GM23338 (cell line): ENCODE measurements at regions not wholly inside any gene's neighbourhood (a gene's known extent, or its start where the extent isn't known, plus 50 kb on each side); places are given as distances from the start of the nearest gene placed in this dataset.

Experiments used
- ATAC-seq: fragments of 200-7000 bp; cut with Tn5 transposase; 3 replicates; pipeline ENCODE4 v1.9.1; 2020
- DNase-seq: peaks from one replicate; pipeline ENCODE4 v3.0.0-alpha.2; 2015; ENCODE audit warnings: low spot score
- H2AFZ ChIP-seq: fragments of 200-600 bp; sonication (generic); 2 replicates; pipeline ENCODE4 v1.8.0; 2016; ENCODE audit warnings: antibody characterized with exemption, mild to moderate bottlenecking, moderate library complexity
- H3F3A ChIP-seq: fragments of 200-600 bp; sonication (generic); replicated peaks from 2 replicates; pipeline ENCODE4 v1.8.0; 2017; ENCODE audit warnings: antibody characterized with exemption, mixed run types, low read depth
- H3K27ac ChIP-seq: fragments of 200-600 bp; sonication (generic); 2 replicates; pipeline ENCODE4 v1.6.1; 2016; ENCODE audit warnings: low read depth
- H3K27me3 ChIP-seq: fragments of 200-600 bp; sonication (generic); 2 replicates; pipeline ENCODE4 v1.8.0; 2016; ENCODE audit warnings: mild to moderate bottlenecking, mixed run types, moderate library complexity; ENCODE audit not compliant: insufficient read depth
- H3K36me3 ChIP-seq: fragments of 200-600 bp; sonication (generic); 2 replicates; pipeline ENCODE4 v1.8.0; 2016; ENCODE audit warnings: mild to moderate bottlenecking; ENCODE audit not compliant: insufficient read depth
- H3K4me1 ChIP-seq: fragments of 200-600 bp; sonication (generic); 2 replicates; pipeline ENCODE4 v1.8.0; 2016; ENCODE audit warnings: mild to moderate bottlenecking, moderate library complexity; ENCODE audit not compliant: insufficient read depth
- H3K4me2 ChIP-seq: fragments of 200-600 bp; sonication (generic); 2 replicates; pipeline ENCODE4 v1.7.1; 2017; ENCODE audit warnings: mixed run types
- H3K4me3 ChIP-seq: fragments of 200-600 bp; sonication (generic); 2 replicates; pipeline ENCODE4 v1.6.1; 2016; ENCODE audit warnings: mixed run types
- H3K79me2 ChIP-seq: fragments of 200-600 bp; sonication (generic); replicated peaks from 2 replicates; pipeline ENCODE4 v1.8.0; 2017; ENCODE audit warnings: mild to moderate bottlenecking; ENCODE audit not compliant: insufficient read depth
- H3K9me2 ChIP-seq: fragments of 200-600 bp; sonication (generic); 2 replicates; pipeline ENCODE4 v1.8.0; 2017; ENCODE audit not compliant: insufficient read depth
- H4K20me1 ChIP-seq: fragments of 200-600 bp; sonication (generic); replicated peaks from 2 replicates; pipeline ENCODE4 v1.8.0; 2017; ENCODE audit warnings: mild to moderate bottlenecking; ENCODE audit not compliant: insufficient read depth
- H3K27ac Mint-ChIP-seq: 2 replicates; pipeline ENCODE4 v1.8.0; 2020; ENCODE audit warnings: inconsistent platforms, mild to moderate bottlenecking, moderate library complexity, mixed read lengths
- H3K27me3 Mint-ChIP-seq: 3 replicates; pipeline ENCODE4 v1.8.0; 2022; ENCODE audit warnings: low read depth, mild to moderate bottlenecking, moderate library complexity, mixed read lengths, inconsistent platforms; ENCODE audit not compliant: insufficient read depth, poor library complexity
- H3K36me3 Mint-ChIP-seq: 3 replicates; pipeline ENCODE4 v1.8.0; 2021; ENCODE audit warnings: low read depth, mild to moderate bottlenecking, inconsistent platforms, moderate library complexity, mixed read lengths
- H3K4me1 Mint-ChIP-seq: 3 replicates; pipeline ENCODE4 v1.8.0; 2020; ENCODE audit warnings: mild to moderate bottlenecking, inconsistent platforms, mixed read lengths
- H3K4me3 Mint-ChIP-seq: 3 replicates; pipeline ENCODE4 v1.8.0; 2021; ENCODE audit warnings: moderate library complexity, mild to moderate bottlenecking, inconsistent platforms, mixed read lengths
- H3K9me3 Mint-ChIP-seq: 3 replicates; pipeline ENCODE4 v1.8.0; 2020; ENCODE audit warnings: moderate library complexity, mild to moderate bottlenecking, inconsistent platforms, mixed read lengths
- CREB1 ChIP-seq: fragments of 250-450 bp; sonication (Bioruptor Pico); IDR thresholded peaks from 2 replicates; pipeline ENCODE4 v1.5.0; 2020; ENCODE audit warnings: low read depth, mild to moderate bottlenecking, moderate library complexity
- EZH2 ChIP-seq: fragments of 200-600 bp; sonication (generic); IDR thresholded peaks from one replicate; pipeline ENCODE4 v1.8.0; 2017; ENCODE audit warnings: antibody characterized with exemption, mild to moderate bottlenecking, low read depth; ENCODE audit not compliant: unreplicated experiment
- EZH2phosphoT487 ChIP-seq: fragments of 200-600 bp; sonication (generic); IDR thresholded peaks from one replicate; pipeline ENCODE4 v1.8.1; 2018; ENCODE audit warnings: antibody characterized with exemption; ENCODE audit not compliant: unreplicated experiment
- JUNB ChIP-seq: IDR thresholded peaks from one replicate; pipeline ENCODE4 v1.6.1; 2016; ENCODE audit warnings: antibody characterized with exemption; ENCODE audit not compliant: unreplicated experiment
- NANOG ChIP-seq: IDR thresholded peaks from 2 replicates; pipeline ENCODE4 v1.6.1; 2016; ENCODE audit warnings: antibody characterized with exemption, borderline replicate concordance
- POLR2AphosphoS5 ChIP-seq: IDR thresholded peaks from 2 replicates; pipeline ENCODE4 v1.6.1; 2016; ENCODE audit warnings: antibody characterized with exemption, low read depth
- STAT1 ChIP-seq: IDR thresholded peaks from one replicate; pipeline ENCODE4 v1.6.1; 2016; ENCODE audit warnings: antibody characterized with exemption; ENCODE audit not compliant: unreplicated experiment
- ZNF114 ChIP-seq: fragments of 250-450 bp; sonication (Bioruptor Pico); IDR thresholded peaks from 2 replicates; pipeline ENCODE4 v1.5.0; 2020; ENCODE audit warnings: mild to moderate bottlenecking, moderate library complexity
- ZNF331 ChIP-seq: fragments of 250-450 bp; sonication (Bioruptor Pico); IDR thresholded peaks from 2 replicates; pipeline ENCODE4 v1.5.0; 2020; ENCODE audit warnings: low read depth, mild to moderate bottlenecking, moderate library complexity
- TF ChIP-seq, protein P1 (sequence below): fragments of 250-450 bp; sonication (Bioruptor Pico); IDR thresholded peaks from 2 replicates; pipeline ENCODE4 v1.5.0; 2020; ENCODE audit warnings: mild to moderate bottlenecking, moderate library complexity
- TF ChIP-seq, protein P2 (sequence below): IDR thresholded peaks from 2 replicates; pipeline ENCODE4 v1.6.1; 2016; ENCODE audit warnings: antibody characterized with exemption
- TF ChIP-seq, protein P3 (sequence below), 2 experiments: fragments of 200-600 bp in 1 of 2; sonication (generic) in 1 of 2; conservative IDR thresholded peaks; 2 replicates each; pipeline versions ENCODE4 v1.5.1 to v1.6.1; 2016 to 2017; ENCODE audit warnings: antibody characterized with exemption in 2 of 2, low read depth in 2 of 2, mild to moderate bottlenecking in 2 of 2, moderate library complexity in 1 of 2
- TF ChIP-seq, protein P4 (sequence below): IDR thresholded peaks from one replicate; pipeline ENCODE4 v1.6.1; 2018; ENCODE audit warnings: antibody characterized with exemption; ENCODE audit not compliant: unreplicated experiment

DNA sequence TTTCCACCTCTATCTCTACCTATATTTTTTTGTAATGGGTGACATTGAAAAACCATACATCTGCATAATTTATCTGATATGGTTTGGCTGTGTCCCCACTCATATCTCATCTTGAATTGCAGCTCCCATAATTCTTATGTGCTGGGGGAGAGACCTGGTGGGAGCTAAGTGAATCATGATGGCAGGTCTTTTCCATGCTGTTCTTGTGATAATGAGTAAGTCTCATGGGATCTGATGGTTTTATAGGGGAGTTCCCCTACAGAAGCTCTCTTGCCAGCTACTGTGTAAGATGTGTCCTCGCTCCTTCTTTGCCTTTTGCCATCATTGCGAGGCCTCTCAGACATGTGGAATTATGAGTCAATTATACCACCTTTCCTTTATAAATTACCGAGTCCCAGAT is 551.0 kb upstream of the ANO5 start:
- no peaks in the 10 kb centered on the region for H3K4me1 Mint-ChIP-seq
- H3K9me3 Mint-ChIP-seq, result no peaks in the 10 kb centered on the region
- no peaks in the 10 kb centered on the region for H3F3A ChIP-seq
- peaks cover 2% of the 10 kb centered on the region for H3K27me3 Mint-ChIP-seq
- ATAC-seq (no peak), DNase-seq (no peak)
- no peaks in the 10 kb centered on the region for H3K79me2 ChIP-seq
- peaks cover 2% of the 10 kb centered on the region for H3K9me2 ChIP-seq
- no peaks in the 10 kb centered on the region for H3K27me3 ChIP-seq
- H3K4me2 ChIP-seq, result no peak overlapping the region
- no peak for TF ChIP-seq NANOG
- TF ChIP-seq, protein P1, sequence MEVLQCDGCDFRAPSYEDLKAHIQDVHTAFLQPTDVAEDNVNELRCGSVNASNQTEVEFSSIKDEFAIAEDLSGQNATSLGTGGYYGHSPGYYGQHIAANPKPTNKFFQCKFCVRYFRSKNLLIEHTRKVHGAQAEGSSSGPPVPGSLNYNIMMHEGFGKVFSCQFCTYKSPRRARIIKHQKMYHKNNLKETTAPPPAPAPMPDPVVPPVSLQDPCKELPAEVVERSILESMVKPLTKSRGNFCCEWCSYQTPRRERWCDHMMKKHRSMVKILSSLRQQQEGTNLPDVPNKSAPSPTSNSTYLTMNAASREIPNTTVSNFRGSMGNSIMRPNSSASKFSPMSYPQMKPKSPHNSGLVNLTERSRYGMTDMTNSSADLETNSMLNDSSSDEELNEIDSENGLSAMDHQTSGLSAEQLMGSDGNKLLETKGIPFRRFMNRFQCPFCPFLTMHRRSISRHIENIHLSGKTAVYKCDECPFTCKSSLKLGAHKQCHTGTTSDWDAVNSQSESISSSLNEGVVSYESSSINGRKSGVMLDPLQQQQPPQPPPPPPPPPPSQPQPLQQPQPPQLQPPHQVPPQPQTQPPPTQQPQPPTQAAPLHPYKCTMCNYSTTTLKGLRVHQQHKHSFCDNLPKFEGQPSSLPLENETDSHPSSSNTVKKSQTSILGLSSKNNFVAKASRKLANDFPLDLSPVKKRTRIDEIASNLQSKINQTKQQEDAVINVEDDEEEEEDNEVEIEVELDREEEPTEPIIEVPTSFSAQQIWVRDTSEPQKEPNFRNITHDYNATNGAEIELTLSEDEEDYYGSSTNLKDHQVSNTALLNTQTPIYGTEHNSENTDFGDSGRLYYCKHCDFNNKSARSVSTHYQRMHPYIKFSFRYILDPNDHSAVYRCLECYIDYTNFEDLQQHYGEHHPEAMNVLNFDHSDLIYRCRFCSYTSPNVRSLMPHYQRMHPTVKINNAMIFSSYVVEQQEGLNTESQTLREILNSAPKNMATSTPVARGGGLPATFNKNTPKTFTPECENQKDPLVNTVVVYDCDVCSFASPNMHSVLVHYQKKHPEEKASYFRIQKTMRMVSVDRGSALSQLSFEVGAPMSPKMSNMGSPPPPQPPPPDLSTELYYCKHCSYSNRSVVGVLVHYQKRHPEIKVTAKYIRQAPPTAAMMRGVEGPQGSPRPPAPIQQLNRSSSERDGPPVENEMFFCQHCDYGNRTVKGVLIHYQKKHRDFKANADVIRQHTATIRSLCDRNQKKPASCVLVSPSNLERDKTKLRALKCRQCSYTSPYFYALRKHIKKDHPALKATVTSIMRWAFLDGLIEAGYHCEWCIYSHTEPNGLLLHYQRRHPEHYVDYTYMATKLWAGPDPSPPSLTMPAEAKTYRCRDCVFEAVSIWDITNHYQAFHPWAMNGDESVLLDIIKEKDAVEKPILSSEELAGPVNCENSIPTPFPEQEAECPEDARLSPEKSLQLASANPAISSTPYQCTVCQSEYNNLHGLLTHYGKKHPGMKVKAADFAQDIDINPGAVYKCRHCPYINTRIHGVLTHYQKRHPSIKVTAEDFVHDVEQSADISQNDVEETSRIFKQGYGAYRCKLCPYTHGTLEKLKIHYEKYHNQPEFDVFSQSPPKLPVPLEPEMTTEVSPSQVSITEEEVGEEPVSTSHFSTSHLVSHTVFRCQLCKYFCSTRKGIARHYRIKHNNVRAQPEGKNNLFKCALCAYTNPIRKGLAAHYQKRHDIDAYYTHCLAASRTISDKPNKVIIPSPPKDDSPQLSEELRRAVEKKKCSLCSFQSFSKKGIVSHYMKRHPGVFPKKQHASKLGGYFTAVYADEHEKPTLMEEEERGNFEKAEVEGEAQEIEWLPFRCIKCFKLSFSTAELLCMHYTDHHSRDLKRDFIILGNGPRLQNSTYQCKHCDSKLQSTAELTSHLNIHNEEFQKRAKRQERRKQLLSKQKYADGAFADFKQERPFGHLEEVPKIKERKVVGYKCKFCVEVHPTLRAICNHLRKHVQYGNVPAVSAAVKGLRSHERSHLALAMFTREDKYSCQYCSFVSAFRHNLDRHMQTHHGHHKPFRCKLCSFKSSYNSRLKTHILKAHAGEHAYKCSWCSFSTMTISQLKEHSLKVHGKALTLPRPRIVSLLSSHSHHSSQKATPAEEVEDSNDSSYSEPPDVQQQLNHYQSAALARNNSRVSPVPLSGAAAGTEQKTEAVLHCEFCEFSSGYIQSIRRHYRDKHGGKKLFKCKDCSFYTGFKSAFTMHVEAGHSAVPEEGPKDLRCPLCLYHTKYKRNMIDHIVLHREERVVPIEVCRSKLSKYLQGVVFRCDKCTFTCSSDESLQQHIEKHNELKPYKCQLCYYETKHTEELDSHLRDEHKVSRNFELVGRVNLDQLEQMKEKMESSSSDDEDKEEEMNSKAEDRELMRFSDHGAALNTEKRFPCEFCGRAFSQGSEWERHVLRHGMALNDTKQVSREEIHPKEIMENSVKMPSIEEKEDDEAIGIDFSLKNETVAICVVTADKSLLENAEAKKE, result no peak
- no peak for TF ChIP-seq JUNB
- TF ChIP-seq POLR2AphosphoS5, result no peak
- no peak for TF ChIP-seq ZNF114 (CRISPR knock-in tag)
- no peak for TF ChIP-seq ZNF331
- no peak for TF ChIP-seq EZH2phosphoT487
- TF ChIP-seq CREB1, result no peak
- TF ChIP-seq, protein P2, sequence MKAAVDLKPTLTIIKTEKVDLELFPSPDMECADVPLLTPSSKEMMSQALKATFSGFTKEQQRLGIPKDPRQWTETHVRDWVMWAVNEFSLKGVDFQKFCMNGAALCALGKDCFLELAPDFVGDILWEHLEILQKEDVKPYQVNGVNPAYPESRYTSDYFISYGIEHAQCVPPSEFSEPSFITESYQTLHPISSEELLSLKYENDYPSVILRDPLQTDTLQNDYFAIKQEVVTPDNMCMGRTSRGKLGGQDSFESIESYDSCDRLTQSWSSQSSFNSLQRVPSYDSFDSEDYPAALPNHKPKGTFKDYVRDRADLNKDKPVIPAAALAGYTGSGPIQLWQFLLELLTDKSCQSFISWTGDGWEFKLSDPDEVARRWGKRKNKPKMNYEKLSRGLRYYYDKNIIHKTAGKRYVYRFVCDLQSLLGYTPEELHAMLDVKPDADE, result no peak
- TF ChIP-seq EZH2, result no peak
- TF ChIP-seq, protein P3, sequence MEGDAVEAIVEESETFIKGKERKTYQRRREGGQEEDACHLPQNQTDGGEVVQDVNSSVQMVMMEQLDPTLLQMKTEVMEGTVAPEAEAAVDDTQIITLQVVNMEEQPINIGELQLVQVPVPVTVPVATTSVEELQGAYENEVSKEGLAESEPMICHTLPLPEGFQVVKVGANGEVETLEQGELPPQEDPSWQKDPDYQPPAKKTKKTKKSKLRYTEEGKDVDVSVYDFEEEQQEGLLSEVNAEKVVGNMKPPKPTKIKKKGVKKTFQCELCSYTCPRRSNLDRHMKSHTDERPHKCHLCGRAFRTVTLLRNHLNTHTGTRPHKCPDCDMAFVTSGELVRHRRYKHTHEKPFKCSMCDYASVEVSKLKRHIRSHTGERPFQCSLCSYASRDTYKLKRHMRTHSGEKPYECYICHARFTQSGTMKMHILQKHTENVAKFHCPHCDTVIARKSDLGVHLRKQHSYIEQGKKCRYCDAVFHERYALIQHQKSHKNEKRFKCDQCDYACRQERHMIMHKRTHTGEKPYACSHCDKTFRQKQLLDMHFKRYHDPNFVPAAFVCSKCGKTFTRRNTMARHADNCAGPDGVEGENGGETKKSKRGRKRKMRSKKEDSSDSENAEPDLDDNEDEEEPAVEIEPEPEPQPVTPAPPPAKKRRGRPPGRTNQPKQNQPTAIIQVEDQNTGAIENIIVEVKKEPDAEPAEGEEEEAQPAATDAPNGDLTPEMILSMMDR (conservative IDR thresholded peaks at IDR 0.05; ENCODE audit: low read depth in 2 of 2), result no peak
- no peak for TF ChIP-seq STAT1
- TF ChIP-seq, protein P4, sequence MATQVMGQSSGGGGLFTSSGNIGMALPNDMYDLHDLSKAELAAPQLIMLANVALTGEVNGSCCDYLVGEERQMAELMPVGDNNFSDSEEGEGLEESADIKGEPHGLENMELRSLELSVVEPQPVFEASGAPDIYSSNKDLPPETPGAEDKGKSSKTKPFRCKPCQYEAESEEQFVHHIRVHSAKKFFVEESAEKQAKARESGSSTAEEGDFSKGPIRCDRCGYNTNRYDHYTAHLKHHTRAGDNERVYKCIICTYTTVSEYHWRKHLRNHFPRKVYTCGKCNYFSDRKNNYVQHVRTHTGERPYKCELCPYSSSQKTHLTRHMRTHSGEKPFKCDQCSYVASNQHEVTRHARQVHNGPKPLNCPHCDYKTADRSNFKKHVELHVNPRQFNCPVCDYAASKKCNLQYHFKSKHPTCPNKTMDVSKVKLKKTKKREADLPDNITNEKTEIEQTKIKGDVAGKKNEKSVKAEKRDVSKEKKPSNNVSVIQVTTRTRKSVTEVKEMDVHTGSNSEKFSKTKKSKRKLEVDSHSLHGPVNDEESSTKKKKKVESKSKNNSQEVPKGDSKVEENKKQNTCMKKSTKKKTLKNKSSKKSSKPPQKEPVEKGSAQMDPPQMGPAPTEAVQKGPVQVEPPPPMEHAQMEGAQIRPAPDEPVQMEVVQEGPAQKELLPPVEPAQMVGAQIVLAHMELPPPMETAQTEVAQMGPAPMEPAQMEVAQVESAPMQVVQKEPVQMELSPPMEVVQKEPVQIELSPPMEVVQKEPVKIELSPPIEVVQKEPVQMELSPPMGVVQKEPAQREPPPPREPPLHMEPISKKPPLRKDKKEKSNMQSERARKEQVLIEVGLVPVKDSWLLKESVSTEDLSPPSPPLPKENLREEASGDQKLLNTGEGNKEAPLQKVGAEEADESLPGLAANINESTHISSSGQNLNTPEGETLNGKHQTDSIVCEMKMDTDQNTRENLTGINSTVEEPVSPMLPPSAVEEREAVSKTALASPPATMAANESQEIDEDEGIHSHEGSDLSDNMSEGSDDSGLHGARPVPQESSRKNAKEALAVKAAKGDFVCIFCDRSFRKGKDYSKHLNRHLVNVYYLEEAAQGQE, result no peak
- no peaks in the 10 kb centered on the region for H3K4me1 ChIP-seq
- H3K27ac Mint-ChIP-seq, result no peak overlapping the region
- no peak overlapping the region for H2AFZ ChIP-seq
- H3K36me3 ChIP-seq, result no peaks in the 10 kb centered on the region
- no peak overlapping the region for H3K27ac ChIP-seq
- no peaks in the 10 kb centered on the region for H3K36me3 Mint-ChIP-seq
- H3K4me3 Mint-ChIP-seq, result no peak overlapping the region
- no peaks in the 10 kb centered on the region for H4K20me1 ChIP-seq
- no peak overlapping the region for H3K4me3 ChIP-seq
